Keratinocyte (primary cell): ENCODE measurements at regions not wholly inside any gene's neighbourhood (a gene's known extent, or its start where the extent isn't known, plus 50 kb on each side); places are given as distances from the start of the nearest gene placed in this dataset.

ENCODE experiments used
- DNase-seq: peaks from one replicate; pipeline ENCODE4 v3.0.0-alpha.2; 2011; ENCODE audit warnings: low read depth, missing footprints, low spot score
- FAIRE-seq: peaks from 2 replicates; lab custom pipeline; 2011; peaks lifted over from hg19 to GRCh38; lab: Jason Lieb, UNC
- H2AFZ ChIP-seq: 2 replicates; pipeline ENCODE4 v1.6.0; 2012; ENCODE audit warnings: low read length, control low read depth, inconsistent platforms; ENCODE audit not compliant: control insufficient read depth
- H3K27ac ChIP-seq: 2 replicates; pipeline ENCODE4 v1.5.1; 2011; ENCODE audit warnings: low read length; ENCODE audit not compliant: control insufficient read depth, insufficient read depth
- H3K27me3 ChIP-seq: 3 replicates; pipeline ENCODE4 v1.6.0; 2011; ENCODE audit warnings: low read length; ENCODE audit not compliant: control insufficient read depth, insufficient read depth; ENCODE audit errors: extremely low read depth
- H3K36me3 ChIP-seq, 2 experiments: 2 replicates in 1 of 2; 3 replicates in 1 of 2; pipeline ENCODE4 v1.5.1; 2011; ENCODE audit warnings: low read length in 2 of 2, mild to moderate bottlenecking in 1 of 2; ENCODE audit not compliant: control insufficient read depth in 2 of 2, insufficient read depth in 2 of 2; ENCODE audit errors: extremely low read depth in 1 of 2
- H3K4me1 ChIP-seq: 3 replicates; pipeline ENCODE4 v1.5.1; 2011; ENCODE audit warnings: low read length; ENCODE audit not compliant: control insufficient read depth, insufficient read depth; ENCODE audit errors: extremely low read depth
- H3K4me2 ChIP-seq: 3 replicates; pipeline ENCODE4 v1.6.0; 2011; ENCODE audit warnings: low read depth, low read length; ENCODE audit not compliant: control insufficient read depth, insufficient read depth; ENCODE audit errors: extremely low read depth
- H3K4me3 ChIP-seq, 3 experiments: fragments of 200-600 bp in 1 of 3; sonication (generic) in 1 of 3; 2 replicates in 2 of 3; 3 replicates in 1 of 3; pipeline ENCODE4 v1.5.1; 2011 to 2016; ENCODE audit warnings: low read length in 3 of 3, mild to moderate bottlenecking in 3 of 3, control low read depth in 2 of 3, inconsistent platforms in 1 of 3, low read depth in 1 of 3, mixed read lengths in 1 of 3, mixed run types in 1 of 3, moderate library complexity in 1 of 3; ENCODE audit not compliant: control insufficient read depth in 2 of 3, insufficient read depth in 2 of 3; ENCODE audit errors: extremely low read depth in 1 of 3
- H3K79me2 ChIP-seq: 2 replicates; pipeline ENCODE4 v1.6.0; 2012; ENCODE audit warnings: low read length; ENCODE audit not compliant: control insufficient read depth, insufficient read depth
- H3K9ac ChIP-seq: 3 replicates; pipeline ENCODE4 v1.6.0; 2011; ENCODE audit warnings: low read length; ENCODE audit not compliant: control insufficient read depth, insufficient read depth; ENCODE audit errors: extremely low read depth
- H3K9me1 ChIP-seq: 3 replicates; pipeline ENCODE4 v1.6.0; 2011; ENCODE audit warnings: low read length; ENCODE audit not compliant: control insufficient read depth, insufficient read depth; ENCODE audit errors: extremely low read depth
- H3K9me3 ChIP-seq: 2 replicates; pipeline ENCODE4 v1.5.1; 2012; ENCODE audit warnings: low read depth, low read length; ENCODE audit not compliant: control insufficient read depth
- H4K20me1 ChIP-seq: 3 replicates; pipeline ENCODE4 v1.6.0; 2011; ENCODE audit warnings: low read length; ENCODE audit not compliant: control insufficient read depth, insufficient read depth; ENCODE audit errors: extremely low read depth
- CTCF ChIP-seq, 3 experiments: IDR thresholded peaks in 1 of 3; conservative IDR thresholded peaks in 1 of 3; optimal IDR thresholded peaks in 1 of 3; 2 replicates in 2 of 3; 3 replicates in 1 of 3; pipeline versions ENCODE3 to v1.5.1; 2011; ENCODE audit warnings: low read length in 3 of 3, mild to moderate bottlenecking in 3 of 3, moderate library complexity in 2 of 3, control low read depth in 1 of 3, inconsistent platforms in 1 of 3; ENCODE audit not compliant: insufficient read depth in 2 of 3; ENCODE audit errors: extremely low read depth in 1 of 3
- EZH2 ChIP-seq: IDR thresholded peaks from one replicate; pipeline ENCODE4 v1.6.1; 2012; ENCODE audit warnings: inconsistent platforms, mild to moderate bottlenecking, low read length, moderate library complexity
- dilution Hi-C: fragments of 300-500 bp; cut with MboI; formaldehyde crosslinking; loops from one replicate; pipeline ENCODE4 v1.7.0; 2020; ENCODE audit warnings: low sequenced_read_pairs; ENCODE audit not compliant: extremely low pct_ligation_motif_present

DNA sequence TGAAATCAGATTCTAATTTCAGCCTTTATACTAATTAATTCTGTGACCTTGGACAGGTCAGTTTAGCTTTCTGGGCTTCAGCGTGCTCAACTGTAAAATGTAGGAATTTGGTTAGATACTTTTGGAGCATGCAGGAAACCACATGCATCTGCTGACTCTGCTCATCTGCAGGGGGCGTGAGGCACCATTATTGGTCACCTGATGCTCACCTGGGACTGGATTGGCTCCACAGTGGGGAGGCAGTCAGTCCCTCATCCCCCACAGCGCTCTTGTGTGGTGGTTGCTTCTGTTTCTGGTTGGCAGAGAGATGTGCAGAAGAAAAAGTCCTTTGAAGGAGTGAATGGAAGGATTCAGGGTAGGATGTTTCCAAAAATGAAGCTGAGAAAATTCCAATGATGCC lies 150.9 kb upstream of the MTPN start:
- no peaks in the 10 kb centered on the region for H3K9me1 ChIP-seq
- no peaks in the 10 kb centered on the region for H3K79me2 ChIP-seq
- dilution Hi-C loops = no loop called here
- H4K20me1 ChIP-seq = no peaks in the 10 kb centered on the region
- TF ChIP-seq CTCF (optimal IDR thresholded peaks at IDR 0.05 in 1 of 3, IDR thresholded peaks at IDR 0.05 in 1 of 3, conservative IDR thresholded peaks at IDR 0.05 in 1 of 3; ENCODE audit: extremely low read depth in 1 of 3, insufficient read depth in 2 of 3, low read length in 3 of 3) (no peak), EZH2 (no peak)
- H3K9ac ChIP-seq = no peak overlapping the region
- H2AFZ ChIP-seq = no peak overlapping the region
- DNase-seq (no peak), FAIRE-seq (no peak)
- no peaks in the 10 kb centered on the region for H3K36me3 ChIP-seq
- no peaks in the 10 kb centered on the region for H3K9me3 ChIP-seq
- H3K27ac ChIP-seq = no peak overlapping the region
- H3K27me3 ChIP-seq = no peaks in the 10 kb centered on the region
- no peaks in the 10 kb centered on the region for H3K4me1 ChIP-seq
- no peak overlapping the region for H3K4me3 ChIP-seq
- H3K4me2 ChIP-seq = no peak overlapping the region

DNA sequence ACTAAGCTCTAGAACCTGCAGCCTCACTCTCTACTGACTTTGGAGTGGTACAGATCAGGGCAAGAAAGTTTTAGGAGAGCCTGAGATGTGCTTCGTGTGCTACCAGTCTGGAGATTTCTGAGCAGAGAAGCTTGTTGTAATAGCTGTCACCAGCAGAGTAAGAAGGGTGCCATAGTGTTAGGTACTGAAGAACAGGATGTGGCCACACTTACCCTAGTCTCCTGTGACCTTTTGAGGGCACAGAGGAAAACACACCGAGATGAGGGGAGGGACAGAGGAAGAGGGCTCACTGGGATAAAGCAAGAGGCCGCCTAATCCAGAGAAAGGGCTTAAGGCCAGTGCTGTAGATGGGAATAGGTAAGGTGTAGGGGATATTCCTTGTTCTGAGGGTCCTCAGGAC lies 146.2 kb upstream of the MTPN start:
- H3K4me3 ChIP-seq = no peak overlapping the region
- no peak for DNase-seq
- no peak for FAIRE-seq
- dilution Hi-C loops = no loop called here
- H3K36me3 ChIP-seq = no peaks in the 10 kb centered on the region
- H3K27ac ChIP-seq = no peak overlapping the region
- H4K20me1 ChIP-seq = no peaks in the 10 kb centered on the region
- H3K79me2 ChIP-seq = no peaks in the 10 kb centered on the region
- H3K9me3 ChIP-seq = no peaks in the 10 kb centered on the region
- no peak overlapping the region for H2AFZ ChIP-seq
- H3K27me3 ChIP-seq = no peaks in the 10 kb centered on the region
- no peaks in the 10 kb centered on the region for H3K4me1 ChIP-seq
- H3K4me2 ChIP-seq = no peak overlapping the region
- TF ChIP-seq EZH2 = no peak
- no peak for TF ChIP-seq CTCF (optimal IDR thresholded peaks at IDR 0.05 in 1 of 3, IDR thresholded peaks at IDR 0.05 in 1 of 3, conservative IDR thresholded peaks at IDR 0.05 in 1 of 3; ENCODE audit: extremely low read depth in 1 of 3, insufficient read depth in 2 of 3, low read length in 3 of 3)
- H3K9me1 ChIP-seq = no peaks in the 10 kb centered on the region
- no peak overlapping the region for H3K9ac ChIP-seq
